ENCODE measurements at regions not wholly inside any gene's neighbourhood (a gene's known extent, or its start where the extent isn't known, plus 50 kb on each side); places are given as distances from the start of the nearest gene placed in this dataset.

GRCh38 chr7:136509466-136509865 lies 359.0 kb upstream of the CHRM2 start:
- TF ChIP-seq MAX (IDR thresholded peaks at IDR 0.05; ENCODE audit: low read depth, low read length) (no peak), POLR2A (IDR thresholded peaks at IDR 0.05; ENCODE audit: extremely low read depth, insufficient read length) (no peak)

All from NB4 (cell line).